NCI-H1417 (cell line): ENCODE measurements at regions not wholly inside any gene's neighbourhood (a gene's known extent, or its start where the extent isn't known, plus 50 kb on each side); places are given as distances from the start of the nearest gene placed in this dataset.

Experiments used
- DNase-seq, 3 experiments: peaks; one replicate each; lab custom pipeline; 2025; lab: John Stamatoyannopoulos, UW

- DNase-seq, result peak; percentile 40 to 83 (median 42)
These were observed 57.9 kb upstream of the SELENOK start for GRCh38 chr3:53949541-53949940.

GRCh38 chr3:53948174-53948573 is 56.5 kb upstream of the SELENOK start:
- no peak for DNase-seq

GRCh38 chr3:53944028-53944427 is 52.4 kb upstream of the SELENOK start:
- DNase-seq, result no peak

GRCh38 chr3:53941950-53942349 is 50.3 kb upstream of the SELENOK start:
- peak in 1 of 3 experiments; percentile 42 for DNase-seq
